ENCODE measurements at regions not wholly inside any gene's neighbourhood (a gene's known extent, or its start where the extent isn't known, plus 50 kb on each side); places are given as distances from the start of the nearest gene placed in this dataset.

GRCh38 chr5:84796399-84796798, 411.7 kb upstream of the EDIL3 start:
- no peak for TF ChIP-seq CTCF (IDR thresholded peaks at IDR 0.05; ENCODE audit: borderline replicate concordance, extremely low read depth, low read length, poor library complexity, severe bottlenecking)
- TF ChIP-seq EZH2 (IDR thresholded peaks at IDR 0.05; ENCODE audit: borderline replicate concordance, low read depth, low read length, severe bottlenecking), result no peak

Data from DND-41 (cell line).